HepG2 (cell line): ENCODE measurements at regions not wholly inside any gene's neighbourhood (a gene's known extent, or its start where the extent isn't known, plus 50 kb on each side); places are given as distances from the start of the nearest gene placed in this dataset.

Source experiments
- ATAC-seq: fragments of 200-7000 bp; cut with Tn5 transposase; 3 replicates; pipeline ENCODE4 v1.9.1; 2020; ENCODE audit warnings: mild to moderate bottlenecking, moderate library complexity
- BruUV-seq: library from RNA; stranded (reverse); fragments of 400-500 nt; replicated peaks from 2 replicates; lab custom pipeline; 2021; lab: Mats Ljungman, UMichigan
- CTCF ChIA-PET: fragments of 300-600 bp; formaldehyde crosslinking; extraction: SDS; loops from one replicate; lab custom pipeline; 2021; ENCODE audit warnings: low total read pairs, inconsistent platforms, low intra/inter-chr PET ratio; lab: Yijun Ruan, JAX
- POLR2A ChIA-PET: fragments of 350-600 bp; sonication (Branson Sonifier 250); formaldehyde crosslinking; loops from one replicate; lab custom pipeline; 2020; ENCODE audit warnings: antibody characterized with exemption, inconsistent platforms; lab: Yijun Ruan, JAX
- DNase-seq: peaks from one replicate; pipeline ENCODE4 v3.0.0-alpha.2; 2015; ENCODE audit warnings: low spot score
- FAIRE-seq: peaks from 3 replicates; lab custom pipeline; 2011; peaks lifted over from hg19 to GRCh38; lab: Jason Lieb, UNC
- H2AFZ ChIP-seq: one replicate; pipeline ENCODE4 v1.6.1; 2011; ENCODE audit warnings: low read length, inconsistent platforms
- H3K27ac ChIP-seq: fragments of 300-600 bp; 3 replicates; pipeline ENCODE4 v1.8.0; 2011; ENCODE audit warnings: mixed run types, mild to moderate bottlenecking, mixed read lengths, low read length, inconsistent platforms; ENCODE audit not compliant: insufficient read depth; ENCODE audit errors: extremely low read length
- H3K27me3 ChIP-seq, 2 experiments: fragments of 200-600 bp in 1 of 2; 2 replicates in 1 of 2; 3 replicates in 1 of 2; pipeline versions ENCODE4 v1.6.0 to v1.8.0; 2011; ENCODE audit warnings: low read length in 2 of 2, mild to moderate bottlenecking in 2 of 2, moderate library complexity in 2 of 2, inconsistent platforms in 1 of 2; ENCODE audit not compliant: insufficient read depth in 2 of 2, control insufficient read depth in 1 of 2
- H3K36me3 ChIP-seq, 2 experiments: fragments of 200-600 bp in 1 of 2; replicated peaks in 1 of 2; 2 replicates in 1 of 2; 3 replicates in 1 of 2; pipeline versions ENCODE4 v1.5.1 to v1.8.0; 2011; ENCODE audit warnings: low read length in 2 of 2, inconsistent platforms in 1 of 2; ENCODE audit not compliant: insufficient read depth in 2 of 2, control insufficient read depth in 1 of 2
- H3K4me1 ChIP-seq: 2 replicates; pipeline ENCODE4 v1.5.1; 2012; ENCODE audit warnings: low read length, inconsistent platforms; ENCODE audit not compliant: insufficient read depth
- H3K4me2 ChIP-seq: 2 replicates; pipeline ENCODE4 v1.6.0; 2011; ENCODE audit warnings: low read depth, low read length, inconsistent platforms
- H3K4me3 ChIP-seq, 3 experiments: fragments of 200-600 bp in 1 of 3; sonication (generic), shearing (Covaris generic) in 1 of 3; replicated peaks in 1 of 3; 2 replicates each; pipeline ENCODE4 v1.5.1; 2011 to 2016; ENCODE audit warnings: low read length in 3 of 3, inconsistent platforms in 2 of 3, low read depth in 2 of 3, mild to moderate bottlenecking in 2 of 3, control low read depth in 1 of 3, mixed read lengths in 1 of 3; ENCODE audit not compliant: insufficient read depth in 1 of 3
- H3K79me2 ChIP-seq: one replicate; pipeline ENCODE4 v1.6.1; 2011; ENCODE audit warnings: low read length, inconsistent platforms; ENCODE audit not compliant: insufficient read depth
- H3K9ac ChIP-seq: 2 replicates; pipeline ENCODE4 v1.6.0; 2011; ENCODE audit warnings: mild to moderate bottlenecking, low read depth, low read length, inconsistent platforms; ENCODE audit not compliant: insufficient read depth
- H3K9me3 ChIP-seq: 2 replicates; pipeline ENCODE4 v1.5.1; 2012; ENCODE audit warnings: mild to moderate bottlenecking, low read length
- H4K20me1 ChIP-seq: 2 replicates; pipeline ENCODE4 v1.6.0; 2011; ENCODE audit warnings: inconsistent platforms, mild to moderate bottlenecking, low read length, moderate library complexity; ENCODE audit not compliant: insufficient read depth
- CEBPG ChIP-seq: IDR thresholded peaks from 2 replicates; pipeline ENCODE4 v1.6.1; 2016
- FOSL2 ChIP-seq: sonication (generic); formaldehyde crosslinking; IDR thresholded peaks from 2 replicates; pipeline ENCODE4 v1.4.0; 2020; ENCODE audit warnings: missing genetic modification reagents
- GABPB1 ChIP-seq: IDR thresholded peaks from 2 replicates; pipeline ENCODE4 v1.6.1; 2016; ENCODE audit warnings: mild to moderate bottlenecking, missing genetic modification reagents, moderate library complexity, missing compliant biosample characterization
- KMT2A ChIP-seq: sonication (generic); formaldehyde crosslinking; IDR thresholded peaks from 2 replicates; pipeline ENCODE4 v1.4.0; 2020; ENCODE audit warnings: missing genetic modification reagents
- NAIF1 ChIP-seq: sonication (generic); formaldehyde crosslinking; IDR thresholded peaks from 2 replicates; pipeline ENCODE4 v1.5.0; 2020; ENCODE audit warnings: mild to moderate bottlenecking, missing genetic modification reagents, borderline replicate concordance
- NFE2L1 ChIP-seq: sonication (generic); formaldehyde crosslinking; IDR thresholded peaks from 2 replicates; pipeline ENCODE4 v1.4.0; 2020; ENCODE audit warnings: missing genetic modification reagents, mild to moderate bottlenecking, borderline replicate concordance
- SP140L ChIP-seq: sonication (generic); formaldehyde crosslinking; IDR thresholded peaks from 2 replicates; pipeline ENCODE4 v1.4.0; 2020; ENCODE audit warnings: missing genetic modification reagents, borderline replicate concordance
- SUZ12 ChIP-seq: fragments of 150-350 bp; IDR thresholded peaks from 2 replicates; pipeline ENCODE4 v1.6.1; 2014; ENCODE audit warnings: low read depth, low read length
- TCF7 ChIP-seq: sonication (generic); IDR thresholded peaks from 2 replicates; pipeline ENCODE4 v1.6.1; 2016; ENCODE audit warnings: antibody characterized with exemption, low read depth
- ZMYM3 ChIP-seq: sonication (generic); formaldehyde crosslinking; IDR thresholded peaks from 2 replicates; pipeline ENCODE4 v1.5.1; 2020; ENCODE audit warnings: mild to moderate bottlenecking, missing genetic modification reagents
- ZNF230 ChIP-seq: sonication (generic); formaldehyde crosslinking; IDR thresholded peaks from 2 replicates; pipeline ENCODE4 v1.4.0; 2020; ENCODE audit warnings: mild to moderate bottlenecking, missing genetic modification reagents
- ZNF331 ChIP-seq: sonication (generic); formaldehyde crosslinking; IDR thresholded peaks from 2 replicates; pipeline ENCODE4 v1.4.0; 2020; ENCODE audit warnings: missing genetic modification reagents
- whole genome bisulfite sequencing: methylation state at CpG from one replicate; pipeline ENCODE4 v1.1.6; 2017; ENCODE audit warnings: low lambda C conversion rate; 5-methylcytosine and 5-hydroxymethylcytosine counted together
- in situ Hi-C: cut with HindIII; loops from 2 replicates; pipeline ENCODE4 v1.10.0; 2017; ENCODE audit warnings: low pct_unique_long_range_greater_than_20kb; ENCODE audit not compliant: extremely low pct_ligation_motif_present
- intact Hi-C: fragments of 100-400 bp; cut with micrococcal nuclease; formaldehyde crosslinking; loops from one replicate; pipeline ENCODE4 v1.10.0; 2022; ENCODE audit not compliant: unreplicated experiment
- TF ChIP-seq, protein P1 (sequence below): sonication (generic); formaldehyde crosslinking; IDR thresholded peaks from 2 replicates; pipeline ENCODE4 v1.5.1; 2020; ENCODE audit warnings: mild to moderate bottlenecking, missing genetic modification reagents, moderate library complexity

DNA sequence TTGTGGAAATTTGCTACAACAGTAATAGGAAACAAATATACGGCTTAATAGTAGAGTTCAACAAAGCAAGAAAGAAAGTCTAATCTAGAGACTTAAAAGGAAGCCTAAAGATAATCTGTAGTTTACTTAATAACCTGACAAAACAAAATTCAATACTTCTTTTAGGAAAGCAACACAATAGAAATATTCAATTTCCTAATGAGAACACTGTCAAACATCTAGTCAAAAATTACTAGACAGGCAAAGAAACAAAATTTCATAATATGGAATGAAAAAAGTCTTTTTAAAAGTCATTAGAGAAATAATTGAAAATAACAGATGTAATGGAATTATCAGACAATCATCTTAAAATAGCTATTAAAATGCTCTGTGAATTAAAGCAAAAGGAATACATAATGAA is 692.5 kb upstream of the ADAMTS16 start (continued):
- TF ChIP-seq ZNF331 (CRISPR knock-in tag): no peak
- TF ChIP-seq, protein P1, sequence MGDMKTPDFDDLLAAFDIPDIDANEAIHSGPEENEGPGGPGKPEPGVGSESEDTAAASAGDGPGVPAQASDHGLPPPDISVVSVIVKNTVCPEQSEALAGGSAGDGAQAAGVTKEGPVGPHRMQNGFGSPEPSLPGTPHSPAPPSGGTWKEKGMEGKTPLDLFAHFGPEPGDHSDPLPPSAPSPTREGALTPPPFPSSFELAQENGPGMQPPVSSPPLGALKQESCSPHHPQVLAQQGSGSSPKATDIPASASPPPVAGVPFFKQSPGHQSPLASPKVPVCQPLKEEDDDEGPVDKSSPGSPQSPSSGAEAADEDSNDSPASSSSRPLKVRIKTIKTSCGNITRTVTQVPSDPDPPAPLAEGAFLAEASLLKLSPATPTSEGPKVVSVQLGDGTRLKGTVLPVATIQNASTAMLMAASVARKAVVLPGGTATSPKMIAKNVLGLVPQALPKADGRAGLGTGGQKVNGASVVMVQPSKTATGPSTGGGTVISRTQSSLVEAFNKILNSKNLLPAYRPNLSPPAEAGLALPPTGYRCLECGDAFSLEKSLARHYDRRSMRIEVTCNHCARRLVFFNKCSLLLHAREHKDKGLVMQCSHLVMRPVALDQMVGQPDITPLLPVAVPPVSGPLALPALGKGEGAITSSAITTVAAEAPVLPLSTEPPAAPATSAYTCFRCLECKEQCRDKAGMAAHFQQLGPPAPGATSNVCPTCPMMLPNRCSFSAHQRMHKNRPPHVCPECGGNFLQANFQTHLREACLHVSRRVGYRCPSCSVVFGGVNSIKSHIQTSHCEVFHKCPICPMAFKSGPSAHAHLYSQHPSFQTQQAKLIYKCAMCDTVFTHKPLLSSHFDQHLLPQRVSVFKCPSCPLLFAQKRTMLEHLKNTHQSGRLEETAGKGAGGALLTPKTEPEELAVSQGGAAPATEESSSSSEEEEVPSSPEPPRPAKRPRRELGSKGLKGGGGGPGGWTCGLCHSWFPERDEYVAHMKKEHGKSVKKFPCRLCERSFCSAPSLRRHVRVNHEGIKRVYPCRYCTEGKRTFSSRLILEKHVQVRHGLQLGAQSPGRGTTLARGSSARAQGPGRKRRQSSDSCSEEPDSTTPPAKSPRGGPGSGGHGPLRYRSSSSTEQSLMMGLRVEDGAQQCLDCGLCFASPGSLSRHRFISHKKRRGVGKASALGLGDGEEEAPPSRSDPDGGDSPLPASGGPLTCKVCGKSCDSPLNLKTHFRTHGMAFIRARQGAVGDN (CRISPR knock-in tag): no peak
- no peak for TF ChIP-seq SP140L (CRISPR knock-in tag)
- TF ChIP-seq CEBPG: no peak
- no peak for TF ChIP-seq ZNF230
- no peak for TF ChIP-seq SUZ12

DNA sequence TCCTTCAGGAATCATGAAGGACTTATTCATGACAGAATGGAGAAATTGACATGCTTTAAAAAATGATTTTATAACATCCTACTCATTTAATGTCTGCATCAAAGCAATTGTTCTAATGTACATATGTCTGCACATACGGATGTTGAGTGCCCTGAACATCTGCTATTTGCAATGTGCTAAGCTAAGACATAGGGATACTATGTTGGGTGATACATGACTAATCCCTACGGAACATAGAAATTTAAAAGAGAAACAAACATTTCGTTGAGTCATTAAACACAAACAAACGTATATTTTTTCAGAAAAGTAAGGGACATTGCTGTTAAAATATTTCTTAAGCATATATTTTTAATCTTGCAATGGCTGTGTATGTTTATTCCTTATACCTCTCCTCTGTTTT is 686.5 kb upstream of the ADAMTS16 start:
- ChIA-PET POLR2A (no interaction called here), CTCF (no interaction called here)
- no peaks in the 10 kb centered on the region for H3K79me2 ChIP-seq
- H3K36me3 ChIP-seq: no peaks in the 10 kb centered on the region
- DNase-seq (no peak), FAIRE-seq (no peak), ATAC-seq (no peak)
- H3K4me3 ChIP-seq: no peak overlapping the region
- H2AFZ ChIP-seq: no peak overlapping the region
- in situ Hi-C loops: no loop called here
- WGBS: under 1% methylated on average over 4 of the region's 4 CpGs
- intact Hi-C loops: no loop called here
- peaks cover 80% of the 10 kb centered on the region for H3K9me3 ChIP-seq
- H3K4me1 ChIP-seq: no peaks in the 10 kb centered on the region
- TF ChIP-seq ZMYM3 (CRISPR knock-in tag): no peak
- no peak for TF ChIP-seq GABPB1 (CRISPR knock-in tag)
- TF ChIP-seq TCF7: no peak
- TF ChIP-seq NAIF1 (CRISPR knock-in tag): no peak
- TF ChIP-seq NFE2L1 (CRISPR knock-in tag): no peak
- TF ChIP-seq KMT2A (CRISPR knock-in tag): no peak
- no peak for TF ChIP-seq FOSL2 (CRISPR knock-in tag)
- no peak overlapping the region for H3K27ac ChIP-seq
- BruUV-seq: no TSS peak
- no peak overlapping the region for H3K9ac ChIP-seq
- H3K27me3 ChIP-seq: no peaks in the 10 kb centered on the region
- H3K4me2 ChIP-seq: no peak overlapping the region
- no peaks in the 10 kb centered on the region for H4K20me1 ChIP-seq
